A549 (cell line): ENCODE measurements at regions not wholly inside any gene's neighbourhood (a gene's known extent, or its start where the extent isn't known, plus 50 kb on each side); places are given as distances from the start of the nearest gene placed in this dataset.

ENCODE experiments used
- ATAC-seq, 2 experiments: fragments of 200-7000 bp in 1 of 2; fragments of >200 bp in 1 of 2; cut with Nextera tagmentation in 1 of 2; cut with Tn5 transposase in 1 of 2; 3 replicates each; pipeline versions ENCODE4 v1.8.0 to v1.9.1; 2018 to 2020; ENCODE audit warnings: mild to moderate bottlenecking in 1 of 2, moderate library complexity in 1 of 2
- CTCF ChIA-PET: fragments of 300-600 bp; sonication (Branson Sonifier 250); formaldehyde crosslinking; extraction: SDS; loops from one replicate; lab custom pipeline; 2021; ENCODE audit warnings: antibody characterized with exemption, inconsistent platforms; lab: Yijun Ruan, JAX
- POLR2A ChIA-PET: fragments of 350-600 bp; formaldehyde crosslinking; extraction: SDS; loops from one replicate; lab custom pipeline; 2021; ENCODE audit warnings: antibody characterized with exemption, inconsistent platforms; lab: Yijun Ruan, JAX
- DNase-seq, 2 experiments: peaks; one replicate each; pipeline versions ENCODE4 v3.0.0 to v3.0.0-alpha.2; 2011 to 2016; ENCODE audit warnings: low read depth in 1 of 2, low spot score in 1 of 2
- FAIRE-seq: peaks from 2 replicates; lab custom pipeline; 2011; peaks lifted over from hg19 to GRCh38; lab: Jason Lieb, UNC
- H3K27ac ChIP-seq, 2 experiments: fragments of >200 bp; sonication (Bioruptor Twin); formaldehyde crosslinking; 3 replicates each; pipeline ENCODE4 v1.5.1; 2016 to 2017
- H3K4me1 ChIP-seq: fragments of >200 bp; sonication (Bioruptor Twin); formaldehyde crosslinking; 3 replicates; pipeline ENCODE4 v1.6.1; 2016
- H3K4me2 ChIP-seq: fragments of >200 bp; sonication (Bioruptor Twin); formaldehyde crosslinking; 3 replicates; pipeline ENCODE4 v1.6.1; 2016
- H3K4me3 ChIP-seq: fragments of >200 bp; sonication (Bioruptor Twin); formaldehyde crosslinking; 3 replicates; pipeline ENCODE4 v1.5.1; 2016
- H3K9me3 ChIP-seq: fragments of >200 bp; sonication (Bioruptor Twin); formaldehyde crosslinking; 3 replicates; pipeline ENCODE4 v1.6.1; 2016
- ATOH8 ChIP-seq: fragments of 250-450 bp; sonication (Bioruptor Pico); IDR thresholded peaks from 2 replicates; pipeline ENCODE4 v1.5.0; 2020; ENCODE audit warnings: low read depth, mild to moderate bottlenecking, moderate library complexity
- CBX8 ChIP-seq: fragments of 200-600 bp; sonication (generic); IDR thresholded peaks from 2 replicates; pipeline ENCODE4 v1.6.1; 2016
- CHD4 ChIP-seq: fragments of 200-600 bp; sonication (generic); IDR thresholded peaks from 2 replicates; pipeline ENCODE4 v1.6.1; 2016; ENCODE audit warnings: antibody characterized with exemption, mild to moderate bottlenecking, borderline replicate concordance
- EHMT2 ChIP-seq: fragments of 200-600 bp; sonication (generic); IDR thresholded peaks from 2 replicates; pipeline ENCODE4 v1.6.1; 2016; ENCODE audit warnings: antibody characterized with exemption, low read depth, mild to moderate bottlenecking, moderate library complexity
- EP300 ChIP-seq, 2 experiments: fragments of >200 bp; sonication (Bioruptor Twin); formaldehyde crosslinking; IDR thresholded peaks; 2 replicates in 1 of 2; 3 replicates in 1 of 2; pipeline ENCODE4 v1.6.1; 2016 to 2017
- ESRRA ChIP-seq: fragments of 150-350 bp; IDR thresholded peaks from 2 replicates; pipeline ENCODE4 v1.6.1; 2014; ENCODE audit warnings: mild to moderate bottlenecking, low read length, borderline replicate concordance
- HEYL ChIP-seq: fragments of 250-450 bp; sonication (Bioruptor Pico); IDR thresholded peaks from 2 replicates; pipeline ENCODE4 v1.8.0; 2021; ENCODE audit warnings: mild to moderate bottlenecking, moderate library complexity
- HMGXB4 ChIP-seq: fragments of 250-450 bp; sonication (Bioruptor Pico); IDR thresholded peaks from 2 replicates; pipeline ENCODE4 v1.5.0; 2021; ENCODE audit warnings: mild to moderate bottlenecking, moderate library complexity, borderline replicate concordance
- HOXB13 ChIP-seq: fragments of 250-450 bp; sonication (Bioruptor Pico); IDR thresholded peaks from 2 replicates; pipeline ENCODE4 v1.5.0; 2020; ENCODE audit warnings: low read depth, mild to moderate bottlenecking, moderate library complexity
- JUN ChIP-seq, 2 experiments: fragments of >200 bp; sonication (Bioruptor Twin); formaldehyde crosslinking; IDR thresholded peaks; 2 replicates in 1 of 2; 3 replicates in 1 of 2; pipeline ENCODE4 v1.6.1; 2016 to 2017
- KDM1A ChIP-seq: fragments of 200-600 bp; sonication (generic); IDR thresholded peaks from 2 replicates; pipeline ENCODE4 v1.6.1; 2016; ENCODE audit warnings: low read depth, mild to moderate bottlenecking
- MAX ChIP-seq: IDR thresholded peaks from 2 replicates; pipeline ENCODE4 v1.6.1; 2012
- NFE2L2 ChIP-seq: fragments of 150-350 bp; conservative IDR thresholded peaks from 2 replicates; pipeline ENCODE4 v1.6.1; 2014; ENCODE audit warnings: low read length
- PHF8 ChIP-seq: fragments of 200-600 bp; sonication (generic); IDR thresholded peaks from 2 replicates; pipeline ENCODE4 v1.6.1; 2016; ENCODE audit warnings: low read depth, mild to moderate bottlenecking, antibody characterized with exemption, moderate library complexity, borderline replicate concordance
- POLR2A ChIP-seq: IDR thresholded peaks from 2 replicates; pipeline ENCODE4 v1.6.1; 2012; ENCODE audit warnings: mild to moderate bottlenecking, low read length
- POLR2AphosphoS2 ChIP-seq: conservative IDR thresholded peaks from 2 replicates; pipeline ENCODE4 v1.6.1; 2012; ENCODE audit warnings: low read length, improper control_type of control experiment, inconsistent platforms
- RARB ChIP-seq: fragments of 250-450 bp; sonication (Bioruptor Pico); IDR thresholded peaks from 2 replicates; pipeline ENCODE4 v1.8.0; 2021; ENCODE audit warnings: mild to moderate bottlenecking, moderate library complexity
- RCOR1 ChIP-seq: fragments of 150-350 bp; IDR thresholded peaks from 2 replicates; pipeline ENCODE4 v1.6.1; 2014; ENCODE audit warnings: antibody characterized with exemption, low read length, low read depth
- RNF2 ChIP-seq: fragments of 200-600 bp; sonication (generic); IDR thresholded peaks from 2 replicates; pipeline ENCODE4 v1.6.1; 2016; ENCODE audit warnings: low read depth, mild to moderate bottlenecking, antibody characterized with exemption, moderate library complexity, borderline replicate concordance
- TP53 ChIP-seq: fragments of 250-450 bp; sonication (Bioruptor Pico); IDR thresholded peaks from 2 replicates; pipeline ENCODE4 v1.5.0; 2021; ENCODE audit warnings: mild to moderate bottlenecking, moderate library complexity
- ZC3H11A ChIP-seq: fragments of 450-650 bp; IDR thresholded peaks from 2 replicates; pipeline ENCODE4 v1.6.1; 2014; ENCODE audit warnings: antibody characterized with exemption, mild to moderate bottlenecking
- ZSCAN20 ChIP-seq: fragments of 250-450 bp; sonication (Bioruptor Pico); IDR thresholded peaks from 2 replicates; pipeline ENCODE4 v1.8.0; 2022; ENCODE audit warnings: mild to moderate bottlenecking, moderate library complexity
- WGBS: methylation state at CpG from one replicate; pipeline ENCODE4 v1.1.6; 2017; ENCODE audit errors: missing lambda C conversion rate; 5-methylcytosine and 5-hydroxymethylcytosine counted together
- TF ChIP-seq, protein P1 (sequence below): fragments of >200 bp; sonication (Bioruptor Twin); formaldehyde crosslinking; IDR thresholded peaks from 3 replicates; pipeline ENCODE4 v1.6.1; 2016
- TF ChIP-seq, protein P2 (sequence below): fragments of 200-600 bp; sonication (generic); IDR thresholded peaks from 2 replicates; pipeline ENCODE4 v1.6.1; 2016; ENCODE audit warnings: antibody characterized with exemption, mild to moderate bottlenecking, moderate library complexity

GRCh38 chr9:89911721-89912604 lies 307.2 kb downstream of the GADD45G start:
- no peak for TF ChIP-seq ZC3H11A
- no peak for TF ChIP-seq HEYL
- TF ChIP-seq CHD4 = no peak
- TF ChIP-seq, protein P1, sequence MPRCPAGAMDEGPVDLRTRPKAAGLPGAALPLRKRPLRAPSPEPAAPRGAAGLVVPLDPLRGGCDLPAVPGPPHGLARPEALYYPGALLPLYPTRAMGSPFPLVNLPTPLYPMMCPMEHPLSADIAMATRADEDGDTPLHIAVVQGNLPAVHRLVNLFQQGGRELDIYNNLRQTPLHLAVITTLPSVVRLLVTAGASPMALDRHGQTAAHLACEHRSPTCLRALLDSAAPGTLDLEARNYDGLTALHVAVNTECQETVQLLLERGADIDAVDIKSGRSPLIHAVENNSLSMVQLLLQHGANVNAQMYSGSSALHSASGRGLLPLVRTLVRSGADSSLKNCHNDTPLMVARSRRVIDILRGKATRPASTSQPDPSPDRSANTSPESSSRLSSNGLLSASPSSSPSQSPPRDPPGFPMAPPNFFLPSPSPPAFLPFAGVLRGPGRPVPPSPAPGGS = no peak
- TF ChIP-seq NFE2L2 = no peak
- no peak for TF ChIP-seq JUN (IDR thresholded peaks at IDR 0.05)
- no peak for TF ChIP-seq KDM1A
- ATAC-seq = no peak

DNA sequence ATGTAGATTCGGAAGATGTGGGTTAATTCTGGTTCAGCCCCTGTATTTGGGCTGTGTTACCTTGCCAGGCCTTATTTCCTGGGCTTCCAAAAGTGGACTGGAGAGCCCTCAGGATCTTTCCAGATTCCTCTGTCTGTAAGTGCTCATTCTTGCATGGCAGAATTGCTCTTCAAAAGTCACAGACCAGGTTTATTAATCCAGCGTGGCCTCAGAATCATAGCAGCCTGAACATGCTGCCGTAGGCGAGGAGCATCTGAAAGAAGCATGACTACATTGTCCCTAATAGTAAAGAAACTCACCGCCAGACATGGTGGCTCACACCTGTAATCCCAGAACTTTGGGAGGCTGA lies 307.8 kb downstream of the GADD45G start:
- DNase-seq (no peak), FAIRE-seq (no peak), ATAC-seq (no peak)
- H3K4me2 ChIP-seq = no peak overlapping the region
- H3K4me1 ChIP-seq = no peaks in the 10 kb centered on the region
- no peak overlapping the region for H3K4me3 ChIP-seq
- CTCF ChIA-PET = no interaction called here
- no peak overlapping the region for H3K27ac ChIP-seq
- H3K9me3 ChIP-seq = no peaks in the 10 kb centered on the region
- TF ChIP-seq HMGXB4 (CRISPR knock-in tag) = no peak
- TF ChIP-seq CBX8 = no peak
- TF ChIP-seq EP300 (IDR thresholded peaks at IDR 0.05) = no peak
- TF ChIP-seq, protein P1 = no peak
- TF ChIP-seq ZSCAN20 (CRISPR knock-in tag) = no peak
- WGBS = 72% methylated on average over 5 of the region's 5 CpGs
- POLR2A ChIA-PET = no interaction called here

More at GRCh38 chr9:89911721-89912604, 307.2 kb downstream of the GADD45G start:
- no peaks in the 10 kb centered on the region for H3K4me1 ChIP-seq
- no peak overlapping the region for H3K4me2 ChIP-seq
- 37% methylated on average over 8 of the region's 9 CpGs for WGBS
- POLR2A ChIA-PET = no interaction called here
- FAIRE-seq (no peak), DNase-seq (no peak)
- no peaks in the 10 kb centered on the region for H3K9me3 ChIP-seq
- CTCF ChIA-PET = interaction anchor here (1.4 kb wide), 1 partner anchor 16 kb away, joined by 5 read pairs; no protein-coding TSS in a partner anchor
- H3K4me3 ChIP-seq = no peak overlapping the region
- no peak overlapping the region for H3K27ac ChIP-seq

- CTCF ChIA-PET = interaction anchor here (0.6 to 2.6 kb wide), 4 partner anchors 16 to 184 kb away, joined by 3 to 7 read pairs (median 3); no protein-coding TSS in a partner anchor
- no peak for ATAC-seq
- 61% methylated on average over 3 of the region's 3 CpGs for WGBS
- no peak for DNase-seq
- H3K4me3 ChIP-seq = no peak overlapping the region
- H3K27ac ChIP-seq = no peak overlapping the region
- H3K4me1 ChIP-seq = no peaks in the 10 kb centered on the region
- H3K9me3 ChIP-seq = no peaks in the 10 kb centered on the region
- no peak for TF ChIP-seq RARB
- TF ChIP-seq ATOH8 = no peak
- no peak for TF ChIP-seq PHF8
- TF ChIP-seq ESRRA = no peak
- no peak for TF ChIP-seq TP53 (CRISPR knock-in tag)
- TF ChIP-seq CHD4 = no peak
- no peak for TF ChIP-seq EHMT2
- TF ChIP-seq HEYL = no peak
- no peak for TF ChIP-seq MAX
- TF ChIP-seq, protein P2, sequence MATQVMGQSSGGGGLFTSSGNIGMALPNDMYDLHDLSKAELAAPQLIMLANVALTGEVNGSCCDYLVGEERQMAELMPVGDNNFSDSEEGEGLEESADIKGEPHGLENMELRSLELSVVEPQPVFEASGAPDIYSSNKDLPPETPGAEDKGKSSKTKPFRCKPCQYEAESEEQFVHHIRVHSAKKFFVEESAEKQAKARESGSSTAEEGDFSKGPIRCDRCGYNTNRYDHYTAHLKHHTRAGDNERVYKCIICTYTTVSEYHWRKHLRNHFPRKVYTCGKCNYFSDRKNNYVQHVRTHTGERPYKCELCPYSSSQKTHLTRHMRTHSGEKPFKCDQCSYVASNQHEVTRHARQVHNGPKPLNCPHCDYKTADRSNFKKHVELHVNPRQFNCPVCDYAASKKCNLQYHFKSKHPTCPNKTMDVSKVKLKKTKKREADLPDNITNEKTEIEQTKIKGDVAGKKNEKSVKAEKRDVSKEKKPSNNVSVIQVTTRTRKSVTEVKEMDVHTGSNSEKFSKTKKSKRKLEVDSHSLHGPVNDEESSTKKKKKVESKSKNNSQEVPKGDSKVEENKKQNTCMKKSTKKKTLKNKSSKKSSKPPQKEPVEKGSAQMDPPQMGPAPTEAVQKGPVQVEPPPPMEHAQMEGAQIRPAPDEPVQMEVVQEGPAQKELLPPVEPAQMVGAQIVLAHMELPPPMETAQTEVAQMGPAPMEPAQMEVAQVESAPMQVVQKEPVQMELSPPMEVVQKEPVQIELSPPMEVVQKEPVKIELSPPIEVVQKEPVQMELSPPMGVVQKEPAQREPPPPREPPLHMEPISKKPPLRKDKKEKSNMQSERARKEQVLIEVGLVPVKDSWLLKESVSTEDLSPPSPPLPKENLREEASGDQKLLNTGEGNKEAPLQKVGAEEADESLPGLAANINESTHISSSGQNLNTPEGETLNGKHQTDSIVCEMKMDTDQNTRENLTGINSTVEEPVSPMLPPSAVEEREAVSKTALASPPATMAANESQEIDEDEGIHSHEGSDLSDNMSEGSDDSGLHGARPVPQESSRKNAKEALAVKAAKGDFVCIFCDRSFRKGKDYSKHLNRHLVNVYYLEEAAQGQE = no peak
- no peak for TF ChIP-seq POLR2AphosphoS2
- TF ChIP-seq RNF2 = no peak
- no peak for TF ChIP-seq POLR2A
- TF ChIP-seq RCOR1 = no peak
- no peak for TF ChIP-seq HOXB13 (CRISPR knock-in tag)
- TF ChIP-seq, all 56 proteins: peak for 0
- POLR2A ChIA-PET = no interaction called here
- H3K4me2 ChIP-seq = no peak overlapping the region
- FAIRE-seq = no peak
These were observed 310.4 kb downstream of the GADD45G start for GRCh38 chr9:89915187-89915586.
